AG04449 (cell line): ENCODE measurements at regions not wholly inside any gene's neighbourhood (a gene's known extent, or its start where the extent isn't known, plus 50 kb on each side); places are given as distances from the start of the nearest gene placed in this dataset.

Source experiments
- CTCF ChIA-PET: fragments of 350-600 bp; formaldehyde crosslinking; extraction: SDS; loops from one replicate; lab custom pipeline; 2021; ENCODE audit warnings: antibody characterized with exemption; lab: Yijun Ruan, JAX
- POLR2A ChIA-PET: fragments of 400-600, 350-600 bp; formaldehyde crosslinking; extraction: SDS; loops from one replicate; lab custom pipeline; 2020; ENCODE audit warnings: antibody characterized with exemption, inconsistent platforms; lab: Yijun Ruan, JAX
- DNase-seq: peaks from one replicate; pipeline ENCODE4 v3.0.0-alpha.2; 2010; ENCODE audit warnings: low read depth, low spot score
- H3K4me3 ChIP-seq: 2 replicates; pipeline ENCODE4 v1.5.1; 2011; ENCODE audit warnings: low read depth, mild to moderate bottlenecking, control low read depth, low read length
- CTCF ChIP-seq: IDR thresholded peaks from one replicate; pipeline ENCODE4 v1.5.1; 2011; ENCODE audit warnings: mild to moderate bottlenecking, moderate library complexity, low read length, control low read depth, inconsistent platforms; ENCODE audit not compliant: insufficient read depth; ENCODE audit errors: missing control alignments

- no peak overlapping the region for H3K4me3 ChIP-seq
- ChIA-PET POLR2A (no interaction called here), CTCF (no interaction called here)
- TF ChIP-seq CTCF = no peak
- no peak for DNase-seq
Measured at GRCh38 chr4:42345962-42346544, 51.2 kb upstream of the SHISA3 start.

GRCh38 chr4:42347076-42347475 lies 50.2 kb upstream of the SHISA3 start:
- ChIA-PET CTCF (no interaction called here), POLR2A (no interaction called here)
- no peak for TF ChIP-seq CTCF
- DNase-seq = no peak
- no peak overlapping the region for H3K4me3 ChIP-seq
